Liver (tissue), 3 donors: ENCODE measurements at regions not wholly inside any gene's neighbourhood (a gene's known extent, or its start where the extent isn't known, plus 50 kb on each side); places are given as distances from the start of the nearest gene placed in this dataset.

Experiments used
- FOXA1 ChIP-seq: IDR thresholded peaks from 2 replicates; pipeline ENCODE4 v1.6.1; 2016; ENCODE audit warnings: antibody characterized with exemption
- JUND ChIP-seq, 2 donors: IDR thresholded peaks; 2 replicates each; pipeline ENCODE4 v1.6.1; 2016; ENCODE audit warnings: antibody characterized with exemption in 2 of 2
- RAD21 ChIP-seq, 2 donors: IDR thresholded peaks; 2 replicates each; pipeline ENCODE4 v1.6.1; 2016; ENCODE audit warnings: antibody characterized with exemption in 2 of 2, mild to moderate bottlenecking in 2 of 2
- RXRA ChIP-seq, 2 donors: IDR thresholded peaks; 2 replicates each; pipeline ENCODE4 v1.6.1; 2017 to 2018; ENCODE audit warnings: antibody characterized with exemption in 2 of 2, mild to moderate bottlenecking in 1 of 2
- SP1 ChIP-seq: IDR thresholded peaks from 2 replicates; pipeline ENCODE4 v1.6.1; 2018; ENCODE audit warnings: antibody characterized with exemption, mild to moderate bottlenecking
- TAF1 ChIP-seq: conservative IDR thresholded peaks from 2 replicates; pipeline ENCODE4 v1.6.1; 2016; ENCODE audit warnings: antibody characterized with exemption, mild to moderate bottlenecking
- TF ChIP-seq, protein P1 (sequence below): fragments of 150-350 bp; IDR thresholded peaks from 2 replicates; pipeline ENCODE4 v1.5.1; 2017; ENCODE audit warnings: improper control_type of control experiment, low read depth, low read length; ENCODE audit not compliant: missing input control
- TF ChIP-seq, protein P2 (sequence below): IDR thresholded peaks from 2 replicates; pipeline ENCODE4 v1.6.1; 2016; ENCODE audit warnings: antibody characterized with exemption
- donor health status: healthy.
- donor health status: healthy.

GRCh38 chr5:12690361-12690760 is 786.1 kb upstream of the CTNND2 start:
- TF ChIP-seq SP1 (no peak), JUND (IDR thresholded peaks at IDR 0.05) (no peak), TAF1 (no peak), RAD21 (IDR thresholded peaks at IDR 0.05) (no peak), RXRA (IDR thresholded peaks at IDR 0.05) (no peak), FOXA1 (no peak)
- TF ChIP-seq, protein P1, sequence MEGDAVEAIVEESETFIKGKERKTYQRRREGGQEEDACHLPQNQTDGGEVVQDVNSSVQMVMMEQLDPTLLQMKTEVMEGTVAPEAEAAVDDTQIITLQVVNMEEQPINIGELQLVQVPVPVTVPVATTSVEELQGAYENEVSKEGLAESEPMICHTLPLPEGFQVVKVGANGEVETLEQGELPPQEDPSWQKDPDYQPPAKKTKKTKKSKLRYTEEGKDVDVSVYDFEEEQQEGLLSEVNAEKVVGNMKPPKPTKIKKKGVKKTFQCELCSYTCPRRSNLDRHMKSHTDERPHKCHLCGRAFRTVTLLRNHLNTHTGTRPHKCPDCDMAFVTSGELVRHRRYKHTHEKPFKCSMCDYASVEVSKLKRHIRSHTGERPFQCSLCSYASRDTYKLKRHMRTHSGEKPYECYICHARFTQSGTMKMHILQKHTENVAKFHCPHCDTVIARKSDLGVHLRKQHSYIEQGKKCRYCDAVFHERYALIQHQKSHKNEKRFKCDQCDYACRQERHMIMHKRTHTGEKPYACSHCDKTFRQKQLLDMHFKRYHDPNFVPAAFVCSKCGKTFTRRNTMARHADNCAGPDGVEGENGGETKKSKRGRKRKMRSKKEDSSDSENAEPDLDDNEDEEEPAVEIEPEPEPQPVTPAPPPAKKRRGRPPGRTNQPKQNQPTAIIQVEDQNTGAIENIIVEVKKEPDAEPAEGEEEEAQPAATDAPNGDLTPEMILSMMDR: no peak
- TF ChIP-seq, protein P2, sequence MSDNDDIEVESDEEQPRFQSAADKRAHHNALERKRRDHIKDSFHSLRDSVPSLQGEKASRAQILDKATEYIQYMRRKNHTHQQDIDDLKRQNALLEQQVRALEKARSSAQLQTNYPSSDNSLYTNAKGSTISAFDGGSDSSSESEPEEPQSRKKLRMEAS: no peak
